Esophagus muscularis mucosa (tissue), 4 donors: ENCODE measurements at regions not wholly inside any gene's neighbourhood (a gene's known extent, or its start where the extent isn't known, plus 50 kb on each side); places are given as distances from the start of the nearest gene placed in this dataset.

Experiments
- EP300 ChIP-seq: sonication (generic); formaldehyde crosslinking; IDR thresholded peaks from one replicate; pipeline ENCODE4 v1.6.1; 2017; ENCODE audit warnings: antibody characterized with exemption
- POLR2A ChIP-seq: fragments of 450-650 bp; IDR thresholded peaks from one replicate; pipeline ENCODE4 v1.6.1; 2017; ENCODE audit warnings: antibody characterized with exemption, moderate library complexity, mild to moderate bottlenecking, low read depth
- TF ChIP-seq, protein P1 (sequence below), 3 experiments: fragments of 200-600 bp in 2 of 3; fragments of 450-650 bp in 1 of 3; sonication (generic) in 2 of 3; IDR thresholded peaks; one replicate each; pipeline ENCODE4 v1.5.1; 2017 to 2019; ENCODE audit warnings: antibody characterized with exemption in 3 of 3, mild to moderate bottlenecking in 2 of 3, moderate library complexity in 1 of 3

DNA sequence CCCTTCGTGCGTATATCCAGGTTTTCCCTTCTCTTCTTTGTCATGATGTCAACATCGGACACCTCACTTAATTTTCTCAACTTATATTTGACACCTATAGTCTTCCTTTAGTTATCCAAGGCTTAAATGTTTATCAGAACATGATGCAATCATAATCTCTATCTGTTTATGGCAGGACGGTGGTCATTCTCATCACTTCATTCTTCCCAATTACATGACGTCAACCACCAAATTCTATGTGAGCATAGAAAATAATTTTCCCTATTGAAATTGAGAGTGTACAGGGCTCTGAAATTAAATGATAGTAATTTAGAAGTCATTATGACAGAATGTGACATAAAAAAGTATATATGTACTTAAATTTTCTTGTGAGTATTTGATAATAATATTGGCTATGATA lies 345.4 kb downstream of the CDH9 start:
- TF ChIP-seq, protein P1, sequence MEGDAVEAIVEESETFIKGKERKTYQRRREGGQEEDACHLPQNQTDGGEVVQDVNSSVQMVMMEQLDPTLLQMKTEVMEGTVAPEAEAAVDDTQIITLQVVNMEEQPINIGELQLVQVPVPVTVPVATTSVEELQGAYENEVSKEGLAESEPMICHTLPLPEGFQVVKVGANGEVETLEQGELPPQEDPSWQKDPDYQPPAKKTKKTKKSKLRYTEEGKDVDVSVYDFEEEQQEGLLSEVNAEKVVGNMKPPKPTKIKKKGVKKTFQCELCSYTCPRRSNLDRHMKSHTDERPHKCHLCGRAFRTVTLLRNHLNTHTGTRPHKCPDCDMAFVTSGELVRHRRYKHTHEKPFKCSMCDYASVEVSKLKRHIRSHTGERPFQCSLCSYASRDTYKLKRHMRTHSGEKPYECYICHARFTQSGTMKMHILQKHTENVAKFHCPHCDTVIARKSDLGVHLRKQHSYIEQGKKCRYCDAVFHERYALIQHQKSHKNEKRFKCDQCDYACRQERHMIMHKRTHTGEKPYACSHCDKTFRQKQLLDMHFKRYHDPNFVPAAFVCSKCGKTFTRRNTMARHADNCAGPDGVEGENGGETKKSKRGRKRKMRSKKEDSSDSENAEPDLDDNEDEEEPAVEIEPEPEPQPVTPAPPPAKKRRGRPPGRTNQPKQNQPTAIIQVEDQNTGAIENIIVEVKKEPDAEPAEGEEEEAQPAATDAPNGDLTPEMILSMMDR (IDR thresholded peaks at IDR 0.05): no peak
- TF ChIP-seq EP300 (no peak), POLR2A (no peak)
